Stimulated activated CD4-positive, alpha-beta T cell treated with anti-CD3 and anti-CD28 coated beads, Interleukin-2, amount 100 ng/mL, for 24 hours (primary cell): ENCODE measurements at regions not wholly inside any gene's neighbourhood (a gene's known extent, or its start where the extent isn't known, plus 50 kb on each side); places are given as distances from the start of the nearest gene placed in this dataset.

ENCODE experiments used
- DNase-seq, 2 donors: peaks; one replicate each; pipeline ENCODE4 v3.0.0-alpha.2; 2020

GRCh38 chr2:221285148-221285547 is 287.0 kb downstream of the EPHA4 start:
- no peak for DNase-seq

- DNase-seq = no peak
Measured at GRCh38 chr2:221286406-221286805, 285.7 kb downstream of the EPHA4 start.

GRCh38 chr2:221289389-221289788 is 282.7 kb downstream of the EPHA4 start:
- DNase-seq = no peak

- no peak for DNase-seq
Measured at GRCh38 chr2:221289846-221290245, 282.3 kb downstream of the EPHA4 start.

GRCh38 chr2:221293949-221294742 is 278.0 kb downstream of the EPHA4 start:
- DNase-seq = no peak

GRCh38 chr2:221304916-221305315 is 267.2 kb downstream of the EPHA4 start:
- DNase-seq = no peak

GRCh38 chr2:221308507-221309066 is 263.5 kb downstream of the EPHA4 start:
- no peak for DNase-seq

- DNase-seq = no peak
Measured at GRCh38 chr2:221309892-221310583, 262.1 kb downstream of the EPHA4 start.

- DNase-seq = no peak
Measured at GRCh38 chr2:221310730-221311129, 261.4 kb downstream of the EPHA4 start.

- DNase-seq = no peak
Measured at GRCh38 chr2:221312634-221313033, 259.5 kb downstream of the EPHA4 start.

GRCh38 chr2:221314786-221315185 is 257.3 kb downstream of the EPHA4 start:
- no peak for DNase-seq

GRCh38 chr2:221318376-221319130 is 253.6 kb downstream of the EPHA4 start:
- no peak for DNase-seq

- DNase-seq = no peak
Measured at GRCh38 chr2:221322741-221323140, 249.4 kb downstream of the EPHA4 start.

- no peak for DNase-seq
Measured at GRCh38 chr2:221323513-221323912, 248.6 kb downstream of the EPHA4 start.

GRCh38 chr2:221330436-221330835 is 241.7 kb downstream of the EPHA4 start:
- no peak for DNase-seq

GRCh38 chr2:221334481-221335218 is 237.5 kb downstream of the EPHA4 start:
- DNase-seq = no peak

- DNase-seq = no peak
Measured at GRCh38 chr2:221335219-221335752, 236.8 kb downstream of the EPHA4 start.

GRCh38 chr2:221336967-221337366 is 235.1 kb downstream of the EPHA4 start:
- no peak for DNase-seq

- DNase-seq = no peak
Measured at GRCh38 chr2:221337957-221338685, 234.0 kb downstream of the EPHA4 start.

- no peak for DNase-seq
Measured at GRCh38 chr2:221342388-221342787, 229.7 kb downstream of the EPHA4 start.

- no peak for DNase-seq
Measured at GRCh38 chr2:221343524-221343923, 228.6 kb downstream of the EPHA4 start.

GRCh38 chr2:221345516-221345915 is 226.6 kb downstream of the EPHA4 start:
- no peak for DNase-seq
